GM13976 (cell line): ENCODE measurements at regions not wholly inside any gene's neighbourhood (a gene's known extent, or its start where the extent isn't known, plus 50 kb on each side); places are given as distances from the start of the nearest gene placed in this dataset.
"Not testable (repeated sequence)": the region's sequence is repeated elsewhere in the genome, so short reads cannot be mapped to it uniquely, and the experiment has no call there.

ENCODE experiments used
- DNase-seq: peaks from one replicate; pipeline ENCODE4 v3.0.0; 2012; ENCODE audit warnings: low spot score
- in situ Hi-C: fragments of 300-500 bp; cut with MboI; formaldehyde crosslinking; loops from one replicate; pipeline ENCODE4 v1.12.0; 2022; ENCODE audit warnings: low sequenced_read_pairs, mixed read lengths, inconsistent platforms; ENCODE audit not compliant: unreplicated experiment
- TF ChIP-seq, protein P1 (sequence below): IDR thresholded peaks from 2 replicates; pipeline ENCODE4 v1.5.1; 2012; ENCODE audit warnings: borderline replicate concordance, mild to moderate bottlenecking; ENCODE audit not compliant: insufficient read depth; ENCODE audit errors: extremely low read depth, missing control alignments, control extremely low read depth

DNA sequence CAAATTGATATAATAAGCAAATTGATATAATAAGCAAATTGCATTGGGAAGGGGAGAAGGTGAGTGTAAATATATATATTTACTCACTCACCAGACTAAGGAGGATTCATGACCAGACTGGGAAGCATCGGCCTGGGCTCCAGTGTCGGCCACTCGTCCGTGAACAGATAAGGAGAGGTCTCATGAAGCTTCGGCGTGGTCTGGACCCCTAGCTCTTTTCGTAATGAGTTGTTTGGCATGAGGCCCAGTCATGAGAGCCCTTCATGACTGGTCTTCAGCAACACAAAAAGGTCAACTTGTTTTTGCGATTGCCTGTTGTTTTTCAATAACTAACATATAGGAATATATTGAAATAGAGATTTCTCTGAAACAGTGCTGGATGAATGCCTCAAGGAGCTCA, 222.9 kb upstream of the KCNK2 start:
- no peak for DNase-seq
- in situ Hi-C loops, result no loop called here
- TF ChIP-seq, protein P1, sequence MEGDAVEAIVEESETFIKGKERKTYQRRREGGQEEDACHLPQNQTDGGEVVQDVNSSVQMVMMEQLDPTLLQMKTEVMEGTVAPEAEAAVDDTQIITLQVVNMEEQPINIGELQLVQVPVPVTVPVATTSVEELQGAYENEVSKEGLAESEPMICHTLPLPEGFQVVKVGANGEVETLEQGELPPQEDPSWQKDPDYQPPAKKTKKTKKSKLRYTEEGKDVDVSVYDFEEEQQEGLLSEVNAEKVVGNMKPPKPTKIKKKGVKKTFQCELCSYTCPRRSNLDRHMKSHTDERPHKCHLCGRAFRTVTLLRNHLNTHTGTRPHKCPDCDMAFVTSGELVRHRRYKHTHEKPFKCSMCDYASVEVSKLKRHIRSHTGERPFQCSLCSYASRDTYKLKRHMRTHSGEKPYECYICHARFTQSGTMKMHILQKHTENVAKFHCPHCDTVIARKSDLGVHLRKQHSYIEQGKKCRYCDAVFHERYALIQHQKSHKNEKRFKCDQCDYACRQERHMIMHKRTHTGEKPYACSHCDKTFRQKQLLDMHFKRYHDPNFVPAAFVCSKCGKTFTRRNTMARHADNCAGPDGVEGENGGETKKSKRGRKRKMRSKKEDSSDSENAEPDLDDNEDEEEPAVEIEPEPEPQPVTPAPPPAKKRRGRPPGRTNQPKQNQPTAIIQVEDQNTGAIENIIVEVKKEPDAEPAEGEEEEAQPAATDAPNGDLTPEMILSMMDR, result no peak

DNA sequence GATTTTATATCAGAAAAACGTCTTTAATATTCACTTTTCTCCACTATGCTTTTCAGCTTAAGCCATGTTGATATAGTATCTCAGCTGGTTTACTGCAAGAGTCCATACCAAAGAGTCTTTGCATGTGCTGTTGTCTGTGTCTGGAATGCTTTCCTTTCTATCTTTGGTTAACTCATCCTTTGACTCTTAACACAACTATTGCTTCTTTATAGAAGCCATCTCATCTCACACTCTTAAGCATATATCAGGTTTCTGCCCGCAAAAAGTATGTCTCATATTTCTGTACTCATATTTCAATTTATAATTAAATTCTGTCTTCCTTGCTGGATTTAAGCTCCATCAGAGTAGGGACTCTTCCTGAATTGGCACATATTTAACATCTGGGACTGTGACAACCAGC, 220.9 kb upstream of the KCNK2 start:
- TF ChIP-seq, protein P1, result no peak
- in situ Hi-C loops, result no loop called here
- DNase-seq, result no peak

DNA sequence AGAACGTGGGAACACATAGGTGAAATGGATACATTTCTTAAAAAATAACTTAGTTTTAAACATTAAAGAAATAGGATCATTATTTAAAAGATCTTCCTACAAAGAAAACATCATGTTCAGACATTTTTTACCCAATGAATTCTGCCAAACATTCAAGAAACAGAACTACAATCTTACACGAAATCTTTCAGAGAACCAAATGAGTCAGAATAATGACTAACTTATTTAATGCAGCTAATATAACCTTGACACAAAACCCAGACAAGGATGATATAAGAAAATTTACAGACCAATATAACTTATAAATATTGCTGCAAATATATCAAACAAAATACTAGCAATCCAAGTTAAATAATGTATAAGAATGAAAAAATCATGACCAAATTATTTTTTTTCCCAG, 220.1 kb upstream of the KCNK2 start:
- DNase-seq, result no peak
- TF ChIP-seq, protein P1, result no peak
- in situ Hi-C loops, result no loop called here

DNA sequence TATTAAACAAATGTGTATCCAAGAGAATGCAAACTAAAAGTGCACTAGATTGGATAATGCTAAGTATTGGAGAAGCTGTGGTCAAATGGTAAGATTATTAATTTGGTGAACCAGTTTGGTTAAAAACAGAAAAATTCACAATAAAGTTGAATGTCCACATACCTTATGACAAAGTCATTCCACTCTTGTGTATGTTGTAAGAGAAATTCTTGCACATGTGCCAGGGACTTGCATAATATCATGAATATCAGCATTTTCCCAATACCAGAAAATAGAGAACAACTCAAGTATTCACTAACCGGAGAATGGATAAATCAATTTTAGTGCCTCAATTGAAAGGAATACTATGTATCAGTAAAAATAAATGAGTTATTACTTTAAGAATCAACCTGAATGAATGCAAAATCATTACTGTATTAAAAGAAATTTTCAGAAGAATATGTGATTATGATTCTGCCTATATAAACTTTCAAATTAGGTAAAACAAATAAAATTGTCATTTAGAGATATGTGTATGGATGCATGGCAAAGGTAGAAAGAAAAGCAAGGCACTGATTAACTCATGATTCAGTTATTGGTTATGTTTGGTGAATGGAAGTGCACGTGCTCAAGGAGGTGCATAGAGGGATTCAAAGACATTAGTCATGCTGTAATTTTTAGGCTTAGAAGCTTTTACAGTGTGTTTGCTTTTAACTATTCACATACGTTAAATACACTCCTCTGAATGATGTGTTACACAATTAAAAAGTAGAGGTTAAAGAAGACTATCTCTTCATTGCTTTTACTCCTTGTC, 217.4 kb upstream of the KCNK2 start:
- TF ChIP-seq, protein P1, result no peak
- DNase-seq, result no peak
- in situ Hi-C loops, result no loop called here

DNA sequence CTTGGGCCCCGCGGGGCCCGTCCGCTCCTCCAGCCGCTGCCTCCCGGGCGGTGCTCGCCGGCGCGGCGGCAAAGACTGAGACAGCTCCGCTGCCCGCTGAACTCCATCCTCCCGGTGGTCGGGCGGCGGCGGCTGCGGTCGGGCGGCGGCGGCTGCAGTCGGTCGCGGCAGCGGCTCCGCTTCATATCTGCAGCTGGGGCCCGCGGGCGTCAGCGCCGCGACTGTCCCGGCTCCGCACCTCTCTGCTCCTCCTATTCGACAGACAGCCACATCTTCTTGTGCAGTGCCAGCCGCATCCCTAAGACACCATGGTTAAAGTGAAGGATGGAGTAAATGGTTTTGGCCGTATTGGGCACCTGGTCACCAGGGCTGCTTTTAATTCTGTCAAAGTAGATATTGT, 212.1 kb upstream of the KCNK2 start:
- DNase-seq, in situ Hi-C loops: not testable (repeated sequence)

DNA sequence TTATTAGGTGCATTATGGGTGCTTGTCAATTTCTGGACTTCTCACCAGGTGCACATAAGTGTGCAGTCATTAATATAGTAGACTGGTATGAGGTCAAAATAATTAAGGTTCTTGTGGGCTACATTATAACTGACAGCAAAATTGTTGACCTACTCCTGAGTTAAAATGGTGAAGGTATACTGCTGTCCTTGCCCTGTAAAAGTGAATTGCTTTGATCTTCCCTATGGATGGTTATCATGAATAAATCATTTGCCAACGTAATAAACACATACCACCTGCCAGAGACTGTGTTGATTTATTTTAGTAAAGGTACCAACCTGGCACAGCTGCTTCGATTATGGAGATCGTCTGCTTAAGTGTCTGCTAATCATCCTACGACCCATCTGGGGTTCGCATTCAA, 201.6 kb upstream of the KCNK2 start:
- TF ChIP-seq, protein P1, result no peak
- in situ Hi-C loops, result no loop called here
- no peak for DNase-seq

DNA sequence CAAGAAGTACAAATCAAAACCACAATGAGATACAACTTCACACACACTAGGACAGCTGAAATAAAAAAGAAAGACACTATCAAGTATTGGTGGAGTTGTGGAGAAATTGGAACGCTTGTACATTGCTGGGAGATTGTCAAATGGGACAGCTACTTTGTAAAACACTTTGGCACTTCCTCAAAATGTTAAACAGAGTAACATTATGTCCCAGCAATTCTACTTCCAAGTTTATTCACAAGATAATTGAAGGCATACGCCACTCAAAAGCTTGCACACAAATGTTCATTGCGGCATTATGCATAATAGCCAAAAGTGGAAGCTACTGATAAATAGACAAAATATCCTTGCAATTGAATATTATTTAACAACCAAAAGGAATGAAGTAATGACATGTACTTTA, 199.9 kb upstream of the KCNK2 start:
- in situ Hi-C loops, result no loop called here
- TF ChIP-seq, protein P1, result no peak
- no peak for DNase-seq
